ENCODE measurements at regions not wholly inside any gene's neighbourhood (a gene's known extent, or its start where the extent isn't known, plus 50 kb on each side); places are given as distances from the start of the nearest gene placed in this dataset.

DNA sequence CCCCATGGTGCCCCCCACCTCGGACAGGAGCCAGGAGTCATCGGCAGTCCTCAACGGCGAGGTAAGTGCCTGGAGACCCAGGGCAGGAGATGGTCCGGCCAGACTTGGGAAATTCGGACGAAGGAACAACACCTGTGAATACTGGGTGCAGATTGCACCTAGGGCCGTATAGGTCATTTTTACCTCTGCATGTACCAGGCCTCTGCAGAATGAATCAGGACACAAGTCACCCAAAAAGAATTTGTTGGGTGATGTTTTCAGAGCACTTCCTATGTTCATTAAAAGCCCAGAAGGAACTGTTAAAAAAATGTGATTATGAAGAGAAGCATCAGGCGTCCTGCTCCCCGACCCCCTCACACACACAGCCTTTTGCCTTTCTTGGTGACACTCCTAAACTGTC lies 93.9 kb downstream of the C11orf91 start:
- DNase-seq (ENCODE audit: low spot score) (no peak), ATAC-seq (ENCODE audit: insufficient number of reproducible peaks, low FRiP score, low read depth) (no peak)
- H3K4me1 ChIP-seq (ENCODE audit: control insufficient read depth in 1 of 2, low read depth in 2 of 2), result no peaks in the 10 kb centered on the region
- H3K27ac ChIP-seq, result no peak overlapping the region
- TF ChIP-seq, protein P1, sequence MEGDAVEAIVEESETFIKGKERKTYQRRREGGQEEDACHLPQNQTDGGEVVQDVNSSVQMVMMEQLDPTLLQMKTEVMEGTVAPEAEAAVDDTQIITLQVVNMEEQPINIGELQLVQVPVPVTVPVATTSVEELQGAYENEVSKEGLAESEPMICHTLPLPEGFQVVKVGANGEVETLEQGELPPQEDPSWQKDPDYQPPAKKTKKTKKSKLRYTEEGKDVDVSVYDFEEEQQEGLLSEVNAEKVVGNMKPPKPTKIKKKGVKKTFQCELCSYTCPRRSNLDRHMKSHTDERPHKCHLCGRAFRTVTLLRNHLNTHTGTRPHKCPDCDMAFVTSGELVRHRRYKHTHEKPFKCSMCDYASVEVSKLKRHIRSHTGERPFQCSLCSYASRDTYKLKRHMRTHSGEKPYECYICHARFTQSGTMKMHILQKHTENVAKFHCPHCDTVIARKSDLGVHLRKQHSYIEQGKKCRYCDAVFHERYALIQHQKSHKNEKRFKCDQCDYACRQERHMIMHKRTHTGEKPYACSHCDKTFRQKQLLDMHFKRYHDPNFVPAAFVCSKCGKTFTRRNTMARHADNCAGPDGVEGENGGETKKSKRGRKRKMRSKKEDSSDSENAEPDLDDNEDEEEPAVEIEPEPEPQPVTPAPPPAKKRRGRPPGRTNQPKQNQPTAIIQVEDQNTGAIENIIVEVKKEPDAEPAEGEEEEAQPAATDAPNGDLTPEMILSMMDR (IDR thresholded peaks at IDR 0.05), result no peak
- no peaks in the 10 kb centered on the region for H3K36me3 ChIP-seq
- H3K27me3 ChIP-seq (replicated peaks; ENCODE audit: insufficient read depth), result no peaks in the 10 kb centered on the region
- no peaks in the 10 kb centered on the region for H3K9me3 ChIP-seq
- H3K4me3 ChIP-seq, result no peak overlapping the region

DNA sequence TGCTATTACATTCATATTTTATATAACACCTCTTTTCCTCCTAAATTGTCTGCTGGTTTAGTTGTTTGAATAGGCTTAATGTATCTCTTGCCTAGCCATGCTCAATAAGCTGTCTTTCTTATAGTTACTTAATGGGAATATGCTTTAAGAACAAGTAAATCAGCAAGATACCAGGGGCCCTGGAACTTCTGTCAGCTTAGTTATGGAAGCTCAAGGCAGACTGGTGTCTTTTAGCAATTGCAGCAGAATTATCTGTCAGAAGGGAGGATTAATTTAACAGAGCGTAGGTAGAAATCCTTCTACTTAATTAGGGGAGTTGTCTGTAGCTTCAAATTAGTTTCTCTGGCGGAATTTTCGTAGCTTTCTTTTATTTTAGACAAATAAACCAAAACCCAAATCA lies 94.9 kb downstream of the C11orf91 start:
- Histone ChIP-seq H3K27ac (no peak overlapping the region), H3K4me3 (no peak overlapping the region), H3K9me3 (no peaks in the 10 kb centered on the region), H3K36me3 (no peaks in the 10 kb centered on the region), H3K27me3 (replicated peaks; ENCODE audit: insufficient read depth) (no peaks in the 10 kb centered on the region), H3K4me1 (ENCODE audit: control insufficient read depth in 1 of 2, low read depth in 2 of 2) (no peaks in the 10 kb centered on the region)
- no peak for ATAC-seq (ENCODE audit: insufficient number of reproducible peaks, low FRiP score, low read depth)
- TF ChIP-seq, protein P1 (IDR thresholded peaks at IDR 0.05), result no peak
- no peak for DNase-seq (ENCODE audit: low spot score)

DNA sequence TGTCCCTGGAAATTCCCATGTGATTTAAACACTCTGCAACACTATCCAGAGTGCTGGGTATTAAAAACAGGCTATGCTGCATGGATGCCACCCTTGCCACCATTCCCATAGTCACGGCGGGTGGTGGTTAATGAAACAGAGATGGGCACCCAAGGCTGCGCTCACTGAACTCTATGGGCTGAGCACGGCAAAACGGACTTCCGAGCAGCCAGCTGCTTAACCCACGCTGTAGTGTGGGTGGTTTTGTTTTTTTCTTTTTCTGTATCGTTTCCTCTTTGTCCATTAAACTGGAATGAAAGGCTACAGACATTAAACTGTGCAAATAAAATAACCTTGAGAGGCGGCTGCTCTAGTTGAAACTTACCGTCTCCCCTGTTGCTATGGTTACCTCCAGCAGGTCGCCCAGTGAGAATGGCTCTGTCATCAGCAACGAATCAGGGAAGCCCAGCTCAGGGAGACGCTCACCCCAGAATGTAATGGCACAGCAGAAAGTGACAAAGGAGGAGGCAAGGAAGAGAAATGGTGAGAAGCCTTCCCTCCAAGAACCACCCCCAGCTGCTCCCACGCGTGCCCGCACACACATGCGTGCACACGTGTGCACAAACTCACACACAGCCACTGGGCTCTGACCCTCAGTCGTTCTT lies 102.1 kb downstream of the C11orf91 start:
- no peaks in the 10 kb centered on the region for H3K27me3 ChIP-seq (replicated peaks; ENCODE audit: insufficient read depth)
- DNase-seq (ENCODE audit: low spot score), result no peak
- no peak overlapping the region for H3K27ac ChIP-seq
- H3K9me3 ChIP-seq, result peaks cover 9% of the 10 kb centered on the region
- no peaks in the 10 kb centered on the region for H3K36me3 ChIP-seq
- TF ChIP-seq, protein P1 (IDR thresholded peaks at IDR 0.05), result no peak
- H3K4me3 ChIP-seq, result no peak overlapping the region
- no peaks in the 10 kb centered on the region for H3K4me1 ChIP-seq (ENCODE audit: control insufficient read depth in 1 of 2, low read depth in 2 of 2)
- ATAC-seq (ENCODE audit: insufficient number of reproducible peaks, low FRiP score, low read depth), result no peak

DNA sequence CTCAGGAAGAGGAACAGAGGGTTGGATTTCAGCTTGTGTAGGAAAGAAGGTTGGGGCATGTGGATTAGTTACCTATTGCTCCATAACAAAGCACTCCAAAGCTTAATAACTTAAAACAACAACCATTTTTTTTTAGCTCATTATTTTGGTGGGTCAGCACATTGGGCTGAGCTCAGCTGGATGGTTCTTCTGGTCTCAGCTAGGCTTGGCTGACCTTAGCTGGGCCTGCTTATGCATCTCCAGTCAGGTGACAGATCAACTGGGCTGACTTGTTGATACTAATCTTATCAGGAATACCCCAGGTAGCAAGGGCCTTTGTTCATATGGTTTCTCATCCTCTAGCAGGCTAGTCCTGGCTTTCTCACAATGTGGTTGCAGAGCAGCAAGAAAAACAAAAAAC lies 106.4 kb downstream of the C11orf91 start:
- Histone ChIP-seq H3K36me3 (no peaks in the 10 kb centered on the region), H3K27me3 (replicated peaks; ENCODE audit: insufficient read depth) (no peaks in the 10 kb centered on the region)

DNA sequence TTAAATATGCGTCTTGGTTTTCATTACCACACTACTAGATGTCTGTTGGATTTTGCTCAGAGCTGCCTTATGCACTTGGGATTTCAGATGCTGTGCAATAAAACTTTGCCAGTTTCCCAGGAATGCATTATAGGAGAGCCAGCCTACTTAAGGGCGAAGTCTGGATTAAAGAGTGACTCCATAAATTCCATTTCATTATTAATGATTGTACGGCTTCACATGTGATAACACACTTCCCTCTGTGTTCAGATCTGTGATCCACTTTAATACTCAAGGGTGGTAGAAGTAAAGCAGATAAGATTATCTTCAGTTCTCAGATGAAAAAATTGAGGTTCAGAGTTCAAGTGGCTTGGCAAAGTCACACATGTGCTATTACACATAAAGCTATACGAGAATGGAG lies 110.2 kb downstream of the C11orf91 start:
- no peaks in the 10 kb centered on the region for H3K4me1 ChIP-seq (ENCODE audit: control insufficient read depth in 1 of 2, low read depth in 2 of 2)
- H3K4me3 ChIP-seq, result no peak overlapping the region
- DNase-seq (ENCODE audit: low spot score) (no peak), ATAC-seq (ENCODE audit: insufficient number of reproducible peaks, low FRiP score, low read depth) (no peak)
- no peaks in the 10 kb centered on the region for H3K36me3 ChIP-seq
- H3K9me3 ChIP-seq, result peaks cover 9% of the 10 kb centered on the region
- H3K27me3 ChIP-seq (replicated peaks; ENCODE audit: insufficient read depth), result no peaks in the 10 kb centered on the region
- TF ChIP-seq, protein P1 (IDR thresholded peaks at IDR 0.05), result no peak
- no peak overlapping the region for H3K27ac ChIP-seq

More for the DNA sequence above, 106.4 kb downstream of the C11orf91 start:
- no peaks in the 10 kb centered on the region for H3K4me1 ChIP-seq (ENCODE audit: control insufficient read depth in 1 of 2, low read depth in 2 of 2)
- no peak overlapping the region for H3K27ac ChIP-seq
- ATAC-seq (ENCODE audit: insufficient number of reproducible peaks, low FRiP score, low read depth), result no peak
- peaks cover 9% of the 10 kb centered on the region for H3K9me3 ChIP-seq
- TF ChIP-seq, protein P1 (IDR thresholded peaks at IDR 0.05), result no peak
- no peak overlapping the region for H3K4me3 ChIP-seq
- no peak for DNase-seq (ENCODE audit: low spot score)

Data from thoracic aorta (tissue), 2 donors.